GM21786 (cell line): ENCODE measurements at regions not wholly inside any gene's neighbourhood (a gene's known extent, or its start where the extent isn't known, plus 50 kb on each side); places are given as distances from the start of the nearest gene placed in this dataset.
"Not testable (repeated sequence)": the region's sequence is repeated elsewhere in the genome, so short reads cannot be mapped to it uniquely, and the experiment has no call there.

ENCODE experiments used
- ATAC-seq: cut with Tn5 transposase; IDR thresholded peaks from one replicate; pipeline ENCODE4 v1.9.1; 2021; ENCODE audit not compliant: unreplicated experiment

GRCh38 chr15:70578196-70578595 lies 185.2 kb downstream of the UACA start:
- ATAC-seq = no peak

GRCh38 chr15:70576696-70577095 lies 186.7 kb downstream of the UACA start:
- ATAC-seq = no peak

- no peak for ATAC-seq
Measured at GRCh38 chr15:70576276-70576675, 187.1 kb downstream of the UACA start.

- ATAC-seq = no peak
Measured at GRCh38 chr15:70575231-70576226, 187.8 kb downstream of the UACA start.

GRCh38 chr15:70574325-70574724 lies 189.0 kb downstream of the UACA start:
- ATAC-seq = not testable (repeated sequence)

GRCh38 chr15:70573121-70573850 lies 190.1 kb downstream of the UACA start:
- no peak for ATAC-seq

GRCh38 chr15:70569714-70570231 lies 193.6 kb downstream of the UACA start:
- no peak for ATAC-seq

GRCh38 chr15:70569091-70569713 lies 194.2 kb downstream of the UACA start:
- ATAC-seq = no peak

- no peak for ATAC-seq
Measured at GRCh38 chr15:70566989-70567388, 196.4 kb downstream of the UACA start.

- ATAC-seq = no peak
Measured at GRCh38 chr15:70566047-70566835, 197.1 kb downstream of the UACA start.

GRCh38 chr15:70563561-70564095 lies 199.7 kb downstream of the UACA start:
- ATAC-seq = no peak

GRCh38 chr15:70562906-70563305 lies 200.5 kb downstream of the UACA start:
- no peak for ATAC-seq

- no peak for ATAC-seq
Measured at GRCh38 chr15:70561885-70562284, 201.5 kb downstream of the UACA start.

GRCh38 chr15:70560617-70561328 lies 202.6 kb downstream of the UACA start:
- ATAC-seq = no peak

- ATAC-seq = no peak
Measured at GRCh38 chr15:70559265-70560239, 203.8 kb downstream of the UACA start.

- no peak for ATAC-seq
Measured at GRCh38 chr15:70558406-70559264, 204.7 kb downstream of the UACA start.

GRCh38 chr15:70557521-70558258 lies 205.7 kb downstream of the UACA start:
- ATAC-seq = no peak
